GM23338 (cell line): ENCODE measurements at regions not wholly inside any gene's neighbourhood (a gene's known extent, or its start where the extent isn't known, plus 50 kb on each side); places are given as distances from the start of the nearest gene placed in this dataset.

Experiments
- EZH2 ChIP-seq: fragments of 200-600 bp; sonication (generic); IDR thresholded peaks from one replicate; pipeline ENCODE4 v1.8.0; 2017; ENCODE audit warnings: antibody characterized with exemption, mild to moderate bottlenecking, low read depth; ENCODE audit not compliant: unreplicated experiment
- EZH2phosphoT487 ChIP-seq: fragments of 200-600 bp; sonication (generic); IDR thresholded peaks from one replicate; pipeline ENCODE4 v1.8.1; 2018; ENCODE audit warnings: antibody characterized with exemption; ENCODE audit not compliant: unreplicated experiment
- JUNB ChIP-seq: IDR thresholded peaks from one replicate; pipeline ENCODE4 v1.6.1; 2016; ENCODE audit warnings: antibody characterized with exemption; ENCODE audit not compliant: unreplicated experiment
- POLR2AphosphoS5 ChIP-seq: IDR thresholded peaks from 2 replicates; pipeline ENCODE4 v1.6.1; 2016; ENCODE audit warnings: antibody characterized with exemption, low read depth
- TF ChIP-seq, protein P1 (sequence below), 2 experiments: fragments of 200-600 bp in 1 of 2; sonication (generic) in 1 of 2; conservative IDR thresholded peaks; 2 replicates each; pipeline versions ENCODE4 v1.5.1 to v1.6.1; 2016 to 2017; ENCODE audit warnings: antibody characterized with exemption in 2 of 2, low read depth in 2 of 2, mild to moderate bottlenecking in 2 of 2, moderate library complexity in 1 of 2
- TF ChIP-seq, protein P2 (sequence below): IDR thresholded peaks from one replicate; pipeline ENCODE4 v1.6.1; 2018; ENCODE audit warnings: antibody characterized with exemption; ENCODE audit not compliant: unreplicated experiment

DNA sequence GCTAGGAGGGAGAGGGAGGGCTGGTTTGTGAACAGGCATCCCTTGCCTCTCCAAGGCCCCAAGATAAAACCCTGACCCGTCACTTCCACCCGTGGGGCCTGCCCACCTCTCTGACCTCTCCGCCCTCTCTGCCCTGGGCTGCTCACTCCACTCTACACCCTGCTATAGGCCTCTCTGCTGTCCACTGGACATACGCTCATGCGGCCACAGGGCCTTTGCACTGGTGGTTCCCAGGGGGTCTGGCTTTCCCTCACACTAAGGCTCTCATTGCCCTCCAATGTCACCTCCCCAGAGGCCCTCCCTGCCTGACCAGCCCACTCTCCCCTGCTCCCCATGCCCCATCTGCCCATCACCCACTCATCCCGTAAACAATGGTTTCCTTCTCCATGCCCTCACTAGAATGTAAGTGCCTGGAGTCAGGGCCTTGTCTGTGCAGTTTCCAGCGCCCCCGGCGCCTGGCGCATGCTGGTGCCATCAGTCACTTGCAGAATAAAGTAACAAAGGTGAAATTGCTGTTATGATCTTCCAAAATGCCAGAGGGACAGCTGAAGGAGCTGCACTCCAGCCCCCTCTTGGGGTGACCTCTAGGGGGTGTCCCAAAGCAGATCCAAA lies 73.6 kb downstream of the RFLNA start:
- no peak for TF ChIP-seq JUNB
- TF ChIP-seq, protein P1, sequence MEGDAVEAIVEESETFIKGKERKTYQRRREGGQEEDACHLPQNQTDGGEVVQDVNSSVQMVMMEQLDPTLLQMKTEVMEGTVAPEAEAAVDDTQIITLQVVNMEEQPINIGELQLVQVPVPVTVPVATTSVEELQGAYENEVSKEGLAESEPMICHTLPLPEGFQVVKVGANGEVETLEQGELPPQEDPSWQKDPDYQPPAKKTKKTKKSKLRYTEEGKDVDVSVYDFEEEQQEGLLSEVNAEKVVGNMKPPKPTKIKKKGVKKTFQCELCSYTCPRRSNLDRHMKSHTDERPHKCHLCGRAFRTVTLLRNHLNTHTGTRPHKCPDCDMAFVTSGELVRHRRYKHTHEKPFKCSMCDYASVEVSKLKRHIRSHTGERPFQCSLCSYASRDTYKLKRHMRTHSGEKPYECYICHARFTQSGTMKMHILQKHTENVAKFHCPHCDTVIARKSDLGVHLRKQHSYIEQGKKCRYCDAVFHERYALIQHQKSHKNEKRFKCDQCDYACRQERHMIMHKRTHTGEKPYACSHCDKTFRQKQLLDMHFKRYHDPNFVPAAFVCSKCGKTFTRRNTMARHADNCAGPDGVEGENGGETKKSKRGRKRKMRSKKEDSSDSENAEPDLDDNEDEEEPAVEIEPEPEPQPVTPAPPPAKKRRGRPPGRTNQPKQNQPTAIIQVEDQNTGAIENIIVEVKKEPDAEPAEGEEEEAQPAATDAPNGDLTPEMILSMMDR (conservative IDR thresholded peaks at IDR 0.05; ENCODE audit: low read depth in 2 of 2) = peak; percentile 23 to 26; a peak in 2 of 4 replicates
- no peak for TF ChIP-seq POLR2AphosphoS5
- TF ChIP-seq EZH2 = no peak
- TF ChIP-seq, protein P2, sequence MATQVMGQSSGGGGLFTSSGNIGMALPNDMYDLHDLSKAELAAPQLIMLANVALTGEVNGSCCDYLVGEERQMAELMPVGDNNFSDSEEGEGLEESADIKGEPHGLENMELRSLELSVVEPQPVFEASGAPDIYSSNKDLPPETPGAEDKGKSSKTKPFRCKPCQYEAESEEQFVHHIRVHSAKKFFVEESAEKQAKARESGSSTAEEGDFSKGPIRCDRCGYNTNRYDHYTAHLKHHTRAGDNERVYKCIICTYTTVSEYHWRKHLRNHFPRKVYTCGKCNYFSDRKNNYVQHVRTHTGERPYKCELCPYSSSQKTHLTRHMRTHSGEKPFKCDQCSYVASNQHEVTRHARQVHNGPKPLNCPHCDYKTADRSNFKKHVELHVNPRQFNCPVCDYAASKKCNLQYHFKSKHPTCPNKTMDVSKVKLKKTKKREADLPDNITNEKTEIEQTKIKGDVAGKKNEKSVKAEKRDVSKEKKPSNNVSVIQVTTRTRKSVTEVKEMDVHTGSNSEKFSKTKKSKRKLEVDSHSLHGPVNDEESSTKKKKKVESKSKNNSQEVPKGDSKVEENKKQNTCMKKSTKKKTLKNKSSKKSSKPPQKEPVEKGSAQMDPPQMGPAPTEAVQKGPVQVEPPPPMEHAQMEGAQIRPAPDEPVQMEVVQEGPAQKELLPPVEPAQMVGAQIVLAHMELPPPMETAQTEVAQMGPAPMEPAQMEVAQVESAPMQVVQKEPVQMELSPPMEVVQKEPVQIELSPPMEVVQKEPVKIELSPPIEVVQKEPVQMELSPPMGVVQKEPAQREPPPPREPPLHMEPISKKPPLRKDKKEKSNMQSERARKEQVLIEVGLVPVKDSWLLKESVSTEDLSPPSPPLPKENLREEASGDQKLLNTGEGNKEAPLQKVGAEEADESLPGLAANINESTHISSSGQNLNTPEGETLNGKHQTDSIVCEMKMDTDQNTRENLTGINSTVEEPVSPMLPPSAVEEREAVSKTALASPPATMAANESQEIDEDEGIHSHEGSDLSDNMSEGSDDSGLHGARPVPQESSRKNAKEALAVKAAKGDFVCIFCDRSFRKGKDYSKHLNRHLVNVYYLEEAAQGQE = no peak
- no peak for TF ChIP-seq EZH2phosphoT487
